ENCODE measurements at regions not wholly inside any gene's neighbourhood (a gene's known extent, or its start where the extent isn't known, plus 50 kb on each side); places are given as distances from the start of the nearest gene placed in this dataset.

DNA sequence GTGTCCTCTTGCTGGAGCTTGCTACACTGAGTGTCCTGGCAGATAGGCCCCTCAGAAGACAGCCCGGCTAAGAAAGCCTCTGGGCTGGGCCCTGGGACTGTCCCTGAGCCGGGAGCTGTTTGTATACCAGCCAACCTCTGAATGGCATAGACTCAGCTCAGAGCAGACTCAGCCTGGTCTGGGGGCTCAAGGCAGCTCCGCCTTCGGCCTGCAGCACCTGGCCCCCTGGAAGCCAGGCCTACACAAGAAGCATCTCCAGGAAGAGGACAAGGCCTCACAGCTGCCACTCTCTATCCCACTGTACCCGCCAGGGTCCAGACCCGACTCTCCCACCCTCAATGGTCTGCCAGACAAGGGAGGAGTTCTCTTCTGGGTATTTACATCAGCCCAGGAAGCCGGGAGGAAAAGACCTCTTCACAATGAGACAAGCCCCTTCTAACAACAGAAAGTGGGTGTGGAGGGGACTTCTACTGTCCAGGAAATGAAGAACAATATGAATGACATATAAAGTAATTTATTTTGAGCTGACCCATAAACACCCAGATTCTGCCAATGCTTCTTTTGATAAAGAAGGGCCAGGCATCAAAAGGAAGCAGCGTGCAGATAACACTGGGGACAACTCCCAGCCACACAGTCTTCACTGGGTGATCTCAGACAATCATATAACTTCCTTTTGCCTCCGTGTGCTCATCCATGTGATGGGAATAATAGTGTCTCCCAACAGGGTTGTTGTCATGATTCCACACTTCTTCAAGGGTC is 110.2 kb downstream of the TPRA1 start:
- no peak for TF ChIP-seq EZH2phosphoT487 (IDR thresholded peaks at IDR 0.05)
- TF ChIP-seq, protein P1, sequence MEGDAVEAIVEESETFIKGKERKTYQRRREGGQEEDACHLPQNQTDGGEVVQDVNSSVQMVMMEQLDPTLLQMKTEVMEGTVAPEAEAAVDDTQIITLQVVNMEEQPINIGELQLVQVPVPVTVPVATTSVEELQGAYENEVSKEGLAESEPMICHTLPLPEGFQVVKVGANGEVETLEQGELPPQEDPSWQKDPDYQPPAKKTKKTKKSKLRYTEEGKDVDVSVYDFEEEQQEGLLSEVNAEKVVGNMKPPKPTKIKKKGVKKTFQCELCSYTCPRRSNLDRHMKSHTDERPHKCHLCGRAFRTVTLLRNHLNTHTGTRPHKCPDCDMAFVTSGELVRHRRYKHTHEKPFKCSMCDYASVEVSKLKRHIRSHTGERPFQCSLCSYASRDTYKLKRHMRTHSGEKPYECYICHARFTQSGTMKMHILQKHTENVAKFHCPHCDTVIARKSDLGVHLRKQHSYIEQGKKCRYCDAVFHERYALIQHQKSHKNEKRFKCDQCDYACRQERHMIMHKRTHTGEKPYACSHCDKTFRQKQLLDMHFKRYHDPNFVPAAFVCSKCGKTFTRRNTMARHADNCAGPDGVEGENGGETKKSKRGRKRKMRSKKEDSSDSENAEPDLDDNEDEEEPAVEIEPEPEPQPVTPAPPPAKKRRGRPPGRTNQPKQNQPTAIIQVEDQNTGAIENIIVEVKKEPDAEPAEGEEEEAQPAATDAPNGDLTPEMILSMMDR (IDR thresholded peaks at IDR 0.05), result no peak
